ENCODE measurements at regions not wholly inside any gene's neighbourhood (a gene's known extent, or its start where the extent isn't known, plus 50 kb on each side); places are given as distances from the start of the nearest gene placed in this dataset.
A peak's percentile ranks its signal among the peaks of the same experiment; 100 is the strongest.

DNA sequence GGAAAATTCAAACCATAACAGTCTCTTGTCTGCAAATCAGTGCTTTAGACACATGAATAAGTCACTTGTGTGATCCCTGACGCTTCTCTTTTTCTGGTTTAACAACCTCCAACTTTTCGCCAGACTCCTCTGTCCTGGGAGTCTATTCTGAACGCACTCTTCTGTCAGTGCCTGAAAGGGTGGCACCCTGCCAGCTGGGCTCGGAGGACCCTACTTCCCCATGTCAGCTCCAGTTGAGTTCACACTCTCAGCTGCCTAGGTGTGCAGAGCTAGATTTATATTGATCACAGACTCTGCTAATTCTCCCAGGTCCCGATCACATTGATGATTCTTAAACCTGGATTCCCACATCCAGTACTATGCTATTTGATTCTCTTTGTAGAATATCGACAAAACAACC, 649.1 kb downstream of the BNC2 start:
- H3K4me3 ChIP-seq, result no peak overlapping the region
- H3K36me3 ChIP-seq, result no peaks in the 10 kb centered on the region
- DNase-seq (ENCODE audit: extremely low spot score in 2 of 2), result no peak
- TF ChIP-seq CTCF (IDR thresholded peaks at IDR 0.05) (no peak), POLR2A (IDR thresholded peaks at IDR 0.05) (no peak), POLR2AphosphoS5 (IDR thresholded peaks at IDR 0.05; ENCODE audit: insufficient read depth in 1 of 2, low read depth in 1 of 2) (no peak)
- intact Hi-C loops (cut with DNase I), result no loop called here
- no peaks in the 10 kb centered on the region for H3K9me3 ChIP-seq
- H3K27ac ChIP-seq, result no peak overlapping the region
- no peaks in the 10 kb centered on the region for H3K27me3 ChIP-seq
- peaks cover 9% of the 10 kb centered on the region for H3K4me1 ChIP-seq

- Histone ChIP-seq H3K4me1 (peaks cover 9% of the 10 kb centered on the region), H3K27ac (no peak overlapping the region), H3K36me3 (no peaks in the 10 kb centered on the region), H3K4me3 (no peak overlapping the region), H3K9me3 (no peaks in the 10 kb centered on the region), H3K27me3 (no peaks in the 10 kb centered on the region)
- no peak for DNase-seq (ENCODE audit: extremely low spot score in 2 of 2)
- intact Hi-C loops (cut with DNase I), result no loop called here
- TF ChIP-seq CTCF (IDR thresholded peaks at IDR 0.05), result no peak
- no peak for TF ChIP-seq POLR2A (IDR thresholded peaks at IDR 0.05)
- TF ChIP-seq POLR2AphosphoS5 (IDR thresholded peaks at IDR 0.05; ENCODE audit: insufficient read depth in 1 of 2, low read depth in 1 of 2), result no peak
Observed at GRCh38 chr9:16221822-16222547, 648.5 kb downstream of the BNC2 start.

- no peak for DNase-seq (ENCODE audit: extremely low spot score in 2 of 2)
- Histone ChIP-seq H3K4me3 (no peak overlapping the region), H3K27me3 (no peaks in the 10 kb centered on the region), H3K9me3 (no peaks in the 10 kb centered on the region), H3K4me1 (peaks cover 5% of the 10 kb centered on the region), H3K36me3 (no peaks in the 10 kb centered on the region), H3K27ac (no peak overlapping the region)
- intact Hi-C loops (cut with DNase I), result no loop called here
- TF ChIP-seq CTCF (IDR thresholded peaks at IDR 0.05) (no peak), POLR2A (IDR thresholded peaks at IDR 0.05) (no peak), POLR2AphosphoS5 (IDR thresholded peaks at IDR 0.05; ENCODE audit: insufficient read depth in 1 of 2, low read depth in 1 of 2) (no peak)
Observed at GRCh38 chr9:16223074-16223871, 647.2 kb downstream of the BNC2 start.

- H3K27me3 ChIP-seq, result no peaks in the 10 kb centered on the region
- intact Hi-C loops (cut with DNase I), result no loop called here
- H3K4me1 ChIP-seq, result no peaks in the 10 kb centered on the region
- no peaks in the 10 kb centered on the region for H3K9me3 ChIP-seq
- DNase-seq (ENCODE audit: extremely low spot score in 2 of 2), result peak in 1 of 2 donors; percentile 40
- H3K27ac ChIP-seq, result no peak overlapping the region
- no peaks in the 10 kb centered on the region for H3K36me3 ChIP-seq
- no peak overlapping the region for H3K4me3 ChIP-seq
- TF ChIP-seq POLR2A (IDR thresholded peaks at IDR 0.05) (no peak), POLR2AphosphoS5 (IDR thresholded peaks at IDR 0.05; ENCODE audit: insufficient read depth in 1 of 2, low read depth in 1 of 2) (no peak), CTCF (IDR thresholded peaks at IDR 0.05) (no peak)
Observed at GRCh38 chr9:16230731-16231130, 639.7 kb downstream of the BNC2 start.

GRCh38 chr9:16236311-16236710, 634.2 kb downstream of the BNC2 start:
- Histone ChIP-seq H3K36me3 (no peaks in the 10 kb centered on the region), H3K4me1 (no peaks in the 10 kb centered on the region), H3K27ac (peak overlapping the region; percentile 54), H3K9me3 (no peaks in the 10 kb centered on the region), H3K27me3 (no peaks in the 10 kb centered on the region), H3K4me3 (no peak overlapping the region)
- DNase-seq (ENCODE audit: extremely low spot score in 2 of 2), result peak in 1 of 2 donors; percentile 89
- intact Hi-C loops (cut with DNase I), result no loop called here
- TF ChIP-seq POLR2A (IDR thresholded peaks at IDR 0.05), result no peak
- TF ChIP-seq CTCF (IDR thresholded peaks at IDR 0.05), result no peak
- peak in 1 of 2 donors; percentile 51 for TF ChIP-seq POLR2AphosphoS5 (IDR thresholded peaks at IDR 0.05; ENCODE audit: insufficient read depth in 1 of 2, low read depth in 1 of 2)
